Activated T-helper 1 cell treated with anti-CD3 and anti-CD28 coated beads, Interleukin-12 subunit alpha, Interleukin-12 subunit beta, Interleukin-2, Interleukin-4 antibody, amounts not matched to agents 30 ng/mL and 10 ng/mL and 1 ng/mL, durations not matched to agents 14 hours and 24 hours and 36 hours (primary cell): ENCODE measurements at regions not wholly inside any gene's neighbourhood (a gene's known extent, or its start where the extent isn't known, plus 50 kb on each side); places are given as distances from the start of the nearest gene placed in this dataset.

Experiments
- DNase-seq: peaks from one replicate; pipeline ENCODE4 v3.0.0; 2021; ENCODE audit warnings: low spot score
- H3K27ac Mint-ChIP-seq: one replicate; pipeline ENCODE4 v1.8.0; 2021; ENCODE audit warnings: mild to moderate bottlenecking, mixed read lengths
- H3K27me3 Mint-ChIP-seq: one replicate; pipeline ENCODE4 v1.8.0; 2022; ENCODE audit warnings: mild to moderate bottlenecking, moderate library complexity, mixed read lengths; ENCODE audit not compliant: insufficient read depth
- H3K36me3 Mint-ChIP-seq: one replicate; pipeline ENCODE4 v1.8.0; 2021; ENCODE audit warnings: low read depth, mixed read lengths
- H3K4me1 Mint-ChIP-seq: one replicate; pipeline ENCODE4 v1.8.0; 2021; ENCODE audit warnings: low read depth, mixed read lengths
- H3K4me3 Mint-ChIP-seq: one replicate; pipeline ENCODE4 v1.8.0; 2021; ENCODE audit warnings: mild to moderate bottlenecking, moderate library complexity, mixed read lengths
- H3K9me3 Mint-ChIP-seq: one replicate; pipeline ENCODE4 v1.8.0; 2021; ENCODE audit warnings: mixed read lengths
- intact Hi-C: fragments of 100-400 bp; cut with micrococcal nuclease; formaldehyde crosslinking; loops from one replicate; pipeline ENCODE4 v1.15.1; 2024

DNA sequence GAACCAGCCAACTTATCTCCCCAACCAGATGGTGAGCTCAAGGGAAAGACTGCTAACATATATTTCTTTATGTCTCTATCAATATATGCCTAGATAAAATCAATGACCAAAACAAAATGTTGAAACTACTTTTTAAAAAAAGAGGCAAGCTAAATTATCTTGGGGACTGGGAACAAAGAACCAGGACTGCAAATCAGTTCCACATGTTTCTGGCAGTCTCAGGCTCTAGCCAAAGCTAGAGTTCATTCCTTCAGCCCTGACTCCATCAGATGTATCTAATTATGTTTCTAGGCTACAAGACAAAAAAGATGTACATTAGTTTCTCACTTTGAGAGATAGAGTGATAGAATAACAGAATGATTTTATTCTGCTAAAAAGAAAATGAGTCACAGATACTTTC lies 1290.3 kb upstream of the SORCS1 start:
- no peak for DNase-seq
- Mint-ChIP-seq H3K27ac (no peak overlapping the region), H3K4me3 (no peak overlapping the region), H3K36me3 (no peaks in the 10 kb centered on the region), H3K9me3 (no peaks in the 10 kb centered on the region), H3K4me1 (no peaks in the 10 kb centered on the region), H3K27me3 (no peaks in the 10 kb centered on the region)
- intact Hi-C loops: no loop called here

- Mint-ChIP-seq H3K4me3 (no peak overlapping the region), H3K36me3 (no peaks in the 10 kb centered on the region), H3K9me3 (no peaks in the 10 kb centered on the region), H3K27me3 (no peaks in the 10 kb centered on the region), H3K4me1 (no peaks in the 10 kb centered on the region), H3K27ac (no peak overlapping the region)
- DNase-seq: no peak
- intact Hi-C loops: no loop called here
Observed at GRCh38 chr10:108454224-108454623, 1289.7 kb upstream of the SORCS1 start.

- H3K4me1 Mint-ChIP-seq: no peaks in the 10 kb centered on the region
- intact Hi-C loops: no loop called here
- no peak overlapping the region for H3K27ac Mint-ChIP-seq
- no peaks in the 10 kb centered on the region for H3K36me3 Mint-ChIP-seq
- no peaks in the 10 kb centered on the region for H3K27me3 Mint-ChIP-seq
- no peak for DNase-seq
- no peaks in the 10 kb centered on the region for H3K9me3 Mint-ChIP-seq
- H3K4me3 Mint-ChIP-seq: no peak overlapping the region
Observed at GRCh38 chr10:108453166-108453565, 1288.7 kb upstream of the SORCS1 start.

GRCh38 chr10:108452533-108452932 lies 1288.0 kb upstream of the SORCS1 start:
- H3K27me3 Mint-ChIP-seq: no peaks in the 10 kb centered on the region
- H3K9me3 Mint-ChIP-seq: no peaks in the 10 kb centered on the region
- H3K27ac Mint-ChIP-seq: no peak overlapping the region
- H3K4me1 Mint-ChIP-seq: no peaks in the 10 kb centered on the region
- H3K4me3 Mint-ChIP-seq: no peak overlapping the region
- intact Hi-C loops: no loop called here
- DNase-seq: no peak
- no peaks in the 10 kb centered on the region for H3K36me3 Mint-ChIP-seq

GRCh38 chr10:108450280-108450679 lies 1285.8 kb upstream of the SORCS1 start:
- no peaks in the 10 kb centered on the region for H3K36me3 Mint-ChIP-seq

GRCh38 chr10:108445746-108446145 lies 1281.2 kb upstream of the SORCS1 start:
- Mint-ChIP-seq H3K9me3 (peaks cover 3% of the 10 kb centered on the region), H3K27ac (no peak overlapping the region), H3K36me3 (no peaks in the 10 kb centered on the region), H3K4me3 (no peak overlapping the region), H3K27me3 (no peaks in the 10 kb centered on the region), H3K4me1 (no peaks in the 10 kb centered on the region)
- no peak for DNase-seq
- intact Hi-C loops: no loop called here

More at GRCh38 chr10:108450280-108450679, 1285.8 kb upstream of the SORCS1 start:
- DNase-seq: no peak
- Mint-ChIP-seq H3K4me3 (no peak overlapping the region), H3K27ac (no peak overlapping the region), H3K9me3 (no peaks in the 10 kb centered on the region), H3K27me3 (no peaks in the 10 kb centered on the region), H3K4me1 (no peaks in the 10 kb centered on the region)
- intact Hi-C loops: no loop called here

GRCh38 chr10:108443636-108444035 lies 1279.1 kb upstream of the SORCS1 start:
- no peaks in the 10 kb centered on the region for H3K4me1 Mint-ChIP-seq
- no peak overlapping the region for H3K4me3 Mint-ChIP-seq
- no peak for DNase-seq
- H3K9me3 Mint-ChIP-seq: peaks cover 3% of the 10 kb centered on the region
- intact Hi-C loops: no loop called here
- no peaks in the 10 kb centered on the region for H3K36me3 Mint-ChIP-seq
- H3K27me3 Mint-ChIP-seq: no peaks in the 10 kb centered on the region
- no peak overlapping the region for H3K27ac Mint-ChIP-seq

DNA sequence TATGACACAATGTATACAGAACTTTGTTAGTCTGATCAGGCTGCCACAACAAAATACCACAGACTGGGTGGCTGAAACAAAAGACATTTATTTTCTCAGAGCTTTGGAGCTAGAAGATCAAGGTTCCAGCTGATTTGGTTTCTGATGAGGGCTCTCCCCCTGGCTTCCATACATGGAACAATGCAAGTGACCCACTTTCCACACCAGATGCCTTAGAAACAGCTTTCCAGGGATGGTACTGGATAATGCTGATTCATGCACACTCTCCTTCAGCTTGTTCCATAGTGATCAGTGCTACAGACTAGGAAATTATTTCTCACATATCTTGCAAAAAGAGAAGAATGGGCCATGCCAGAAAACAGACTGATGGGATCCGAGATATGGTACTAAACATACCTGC lies 1274.9 kb upstream of the SORCS1 start:
- Mint-ChIP-seq H3K27ac (no peak overlapping the region), H3K4me3 (no peak overlapping the region), H3K27me3 (no peaks in the 10 kb centered on the region), H3K9me3 (peaks cover 3% of the 10 kb centered on the region), H3K36me3 (no peaks in the 10 kb centered on the region), H3K4me1 (no peaks in the 10 kb centered on the region)
- DNase-seq: no peak
- intact Hi-C loops: no loop called here

- no peaks in the 10 kb centered on the region for H3K27me3 Mint-ChIP-seq
- no peak overlapping the region for H3K27ac Mint-ChIP-seq
- intact Hi-C loops: no loop called here
Observed at GRCh38 chr10:108436096-108436495, 1271.6 kb upstream of the SORCS1 start.

GRCh38 chr10:108434559-108435252 lies 1270.2 kb upstream of the SORCS1 start:
- Mint-ChIP-seq H3K27me3 (no peaks in the 10 kb centered on the region), H3K27ac (no peak overlapping the region), H3K4me1 (no peaks in the 10 kb centered on the region), H3K9me3 (no peaks in the 10 kb centered on the region), H3K4me3 (no peak overlapping the region), H3K36me3 (no peaks in the 10 kb centered on the region)
- intact Hi-C loops: no loop called here
- no peak for DNase-seq

More at GRCh38 chr10:108436096-108436495, 1271.6 kb upstream of the SORCS1 start:
- H3K4me1 Mint-ChIP-seq: no peaks in the 10 kb centered on the region
- no peak for DNase-seq
- H3K9me3 Mint-ChIP-seq: no peaks in the 10 kb centered on the region
- no peak overlapping the region for H3K4me3 Mint-ChIP-seq
- no peaks in the 10 kb centered on the region for H3K36me3 Mint-ChIP-seq

DNA sequence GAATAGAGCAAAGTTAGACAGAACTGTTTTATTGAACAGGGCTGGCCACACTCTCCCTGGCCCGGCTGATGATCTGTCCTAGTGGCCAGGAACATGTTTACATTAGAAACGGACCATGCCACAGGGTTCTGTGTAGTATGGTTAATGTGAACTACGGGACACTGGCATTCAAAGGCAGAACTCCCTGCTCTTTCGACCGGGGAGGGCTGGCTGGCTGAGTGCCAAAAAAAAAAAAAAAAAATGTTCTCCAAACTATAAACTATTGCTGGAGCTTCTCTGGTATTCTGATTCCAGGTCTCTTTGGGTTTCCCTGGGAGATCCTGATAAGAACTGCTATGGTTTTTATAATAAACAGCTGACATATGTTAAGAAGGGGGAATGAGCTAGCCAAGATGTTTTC lies 1262.6 kb upstream of the SORCS1 start:
- H3K9me3 Mint-ChIP-seq: peaks cover 4% of the 10 kb centered on the region
- no peak overlapping the region for H3K27ac Mint-ChIP-seq
- intact Hi-C loops: no loop called here
- H3K4me1 Mint-ChIP-seq: no peaks in the 10 kb centered on the region
- H3K36me3 Mint-ChIP-seq: no peaks in the 10 kb centered on the region
- H3K27me3 Mint-ChIP-seq: no peaks in the 10 kb centered on the region
- H3K4me3 Mint-ChIP-seq: no peak overlapping the region
- no peak for DNase-seq

GRCh38 chr10:108425283-108425964 lies 1260.9 kb upstream of the SORCS1 start:
- no peaks in the 10 kb centered on the region for H3K4me1 Mint-ChIP-seq
- DNase-seq: no peak
- intact Hi-C loops: no loop called here
- no peaks in the 10 kb centered on the region for H3K36me3 Mint-ChIP-seq
- peaks cover 4% of the 10 kb centered on the region for H3K9me3 Mint-ChIP-seq
- no peaks in the 10 kb centered on the region for H3K27me3 Mint-ChIP-seq
- H3K27ac Mint-ChIP-seq: no peak overlapping the region
- H3K4me3 Mint-ChIP-seq: no peak overlapping the region

DNA sequence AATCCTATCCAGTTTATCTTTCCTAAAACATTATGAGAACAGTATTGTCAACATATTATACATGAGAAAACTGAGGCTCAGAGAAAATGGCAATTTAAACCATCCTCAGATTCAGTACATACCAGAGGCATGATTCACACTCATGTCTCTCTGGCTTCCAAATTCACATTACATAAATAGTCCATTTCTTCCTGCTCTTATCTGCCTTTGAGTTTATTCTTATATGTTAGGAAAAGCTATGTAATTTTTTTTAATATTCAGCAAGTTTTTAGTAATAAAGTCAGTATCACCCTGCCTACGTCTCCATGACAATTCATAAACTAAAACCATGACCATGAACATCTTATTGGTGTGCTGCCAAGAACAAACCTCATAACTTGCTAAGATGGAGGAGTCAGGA lies 1260.2 kb upstream of the SORCS1 start:
- no peaks in the 10 kb centered on the region for H3K4me1 Mint-ChIP-seq
- no peaks in the 10 kb centered on the region for H3K36me3 Mint-ChIP-seq
- H3K27me3 Mint-ChIP-seq: no peaks in the 10 kb centered on the region
- no peak overlapping the region for H3K27ac Mint-ChIP-seq
- intact Hi-C loops: no loop called here
- H3K4me3 Mint-ChIP-seq: no peak overlapping the region
- DNase-seq: no peak
- H3K9me3 Mint-ChIP-seq: peaks cover 4% of the 10 kb centered on the region
